ENCODE measurements at regions not wholly inside any gene's neighbourhood (a gene's known extent, or its start where the extent isn't known, plus 50 kb on each side); places are given as distances from the start of the nearest gene placed in this dataset.

- H3K27me3 Mint-ChIP-seq (ENCODE audit: insufficient read depth, low read depth), result peaks cover 9% of the 10 kb centered on the region
- Histone ChIP-seq H3K9me3 (ENCODE audit: low read depth) (no peaks in the 10 kb centered on the region), H3K4me3 (no peak overlapping the region), H3K36me3 (no peaks in the 10 kb centered on the region), H3K4me2 (no peak overlapping the region), H3K27ac (no peak overlapping the region), H3K9ac (no peak overlapping the region), H2AFZ (replicated peaks) (no peak overlapping the region), H3K27me3 (no peaks in the 10 kb centered on the region), H3K79me2 (ENCODE audit: low read depth) (no peaks in the 10 kb centered on the region), H3F3A (ENCODE audit: low read depth) (no peaks in the 10 kb centered on the region), H3K4me1 (no peaks in the 10 kb centered on the region), H4K20me1 (ENCODE audit: low read depth) (no peaks in the 10 kb centered on the region)
- no peak for TF ChIP-seq EZH2 (IDR thresholded peaks at IDR 0.05)
- TF ChIP-seq EZH2phosphoT487 (IDR thresholded peaks at IDR 0.05), result no peak
- no peak for TF ChIP-seq CTCF (IDR thresholded peaks at IDR 0.05)
- H3K36me3 Mint-ChIP-seq, result no peaks in the 10 kb centered on the region
- no peak overlapping the region for H3K4me3 Mint-ChIP-seq
- H3K9me3 Mint-ChIP-seq, result peaks cover 34% of the 10 kb centered on the region
- no peaks in the 10 kb centered on the region for H3K4me1 Mint-ChIP-seq
- no peak for DNase-seq (ENCODE audit: low spot score)
- H3K27ac Mint-ChIP-seq, result no peak overlapping the region
These were observed 310.4 kb downstream of the TFAP2B start for GRCh38 chr6:51129043-51129442.

- H3K36me3 Mint-ChIP-seq, result peaks cover 5% of the 10 kb centered on the region
- no peak for DNase-seq (ENCODE audit: low spot score)
- Histone ChIP-seq H3F3A (ENCODE audit: low read depth) (no peaks in the 10 kb centered on the region), H3K36me3 (no peaks in the 10 kb centered on the region), H3K27me3 (no peaks in the 10 kb centered on the region), H3K4me3 (no peak overlapping the region), H3K9ac (no peak overlapping the region), H3K27ac (no peak overlapping the region), H3K4me2 (no peak overlapping the region), H3K79me2 (ENCODE audit: low read depth) (no peaks in the 10 kb centered on the region), H3K4me1 (no peaks in the 10 kb centered on the region), H3K9me3 (ENCODE audit: low read depth) (no peaks in the 10 kb centered on the region), H2AFZ (replicated peaks) (no peak overlapping the region), H4K20me1 (ENCODE audit: low read depth) (no peaks in the 10 kb centered on the region)
- no peak overlapping the region for H3K27ac Mint-ChIP-seq
- H3K9me3 Mint-ChIP-seq, result peaks cover 36% of the 10 kb centered on the region
- peaks cover 13% of the 10 kb centered on the region for H3K27me3 Mint-ChIP-seq (ENCODE audit: insufficient read depth, low read depth)
- no peak overlapping the region for H3K4me3 Mint-ChIP-seq
- H3K4me1 Mint-ChIP-seq, result peaks cover 10% of the 10 kb centered on the region
- no peak for TF ChIP-seq EZH2phosphoT487 (IDR thresholded peaks at IDR 0.05)
- TF ChIP-seq EZH2 (IDR thresholded peaks at IDR 0.05), result no peak
- TF ChIP-seq CTCF (IDR thresholded peaks at IDR 0.05), result no peak
These were observed 319.1 kb downstream of the TFAP2B start for GRCh38 chr6:51137777-51138176.

GRCh38 chr6:51139950-51140385, 321.3 kb downstream of the TFAP2B start:
- Histone ChIP-seq H3F3A (ENCODE audit: low read depth) (no peaks in the 10 kb centered on the region), H2AFZ (replicated peaks) (no peak overlapping the region), H3K9ac (no peak overlapping the region), H3K79me2 (ENCODE audit: low read depth) (no peaks in the 10 kb centered on the region), H3K27ac (no peak overlapping the region), H3K4me1 (no peaks in the 10 kb centered on the region), H3K27me3 (no peaks in the 10 kb centered on the region), H3K36me3 (no peaks in the 10 kb centered on the region), H3K4me3 (no peak overlapping the region), H3K9me3 (ENCODE audit: low read depth) (no peaks in the 10 kb centered on the region), H4K20me1 (ENCODE audit: low read depth) (no peaks in the 10 kb centered on the region), H3K4me2 (no peak overlapping the region)
- TF ChIP-seq EZH2phosphoT487 (IDR thresholded peaks at IDR 0.05), result no peak
- TF ChIP-seq EZH2 (IDR thresholded peaks at IDR 0.05), result no peak
- no peak for TF ChIP-seq CTCF (IDR thresholded peaks at IDR 0.05)
- Mint-ChIP-seq H3K27ac (no peak overlapping the region), H3K4me3 (no peak overlapping the region), H3K27me3 (ENCODE audit: insufficient read depth, low read depth) (peaks cover 7% of the 10 kb centered on the region), H3K36me3 (peaks cover 5% of the 10 kb centered on the region), H3K4me1 (peaks cover 6% of the 10 kb centered on the region), H3K9me3 (peaks cover 27% of the 10 kb centered on the region)
- no peak for DNase-seq (ENCODE audit: low spot score)
